HL-60 (cell line): ENCODE measurements at regions not wholly inside any gene's neighbourhood (a gene's known extent, or its start where the extent isn't known, plus 50 kb on each side); places are given as distances from the start of the nearest gene placed in this dataset.

ENCODE experiments used
- DNase-seq, 2 experiments: peaks; one replicate each; pipeline ENCODE4 v3.0.0-alpha.2; 2010 to 2020; ENCODE audit warnings: low read depth in 1 of 2, low spot score in 1 of 2
- H3K27ac ChIP-seq: fragments of 250-450 bp; sonication (Bioruptor Pico); replicated peaks from 2 replicates; pipeline ENCODE4 v1.5.1; 2020; ENCODE audit warnings: mild to moderate bottlenecking, moderate library complexity
- H3K27me3 ChIP-seq: fragments of 250-450 bp; sonication (Bioruptor Pico); 2 replicates; pipeline ENCODE4 v1.5.1; 2021; ENCODE audit warnings: mild to moderate bottlenecking, moderate library complexity; ENCODE audit not compliant: insufficient read depth, poor library complexity, severe bottlenecking
- H3K4me3 ChIP-seq: replicated peaks from 2 replicates; pipeline ENCODE4 v1.5.1; 2011; ENCODE audit warnings: mild to moderate bottlenecking, control low read depth, low read length; ENCODE audit not compliant: insufficient read depth
- GABPA ChIP-seq: IDR thresholded peaks from 2 replicates; pipeline ENCODE4 v1.6.1; 2012; ENCODE audit warnings: low read depth
- POLR2AphosphoS5 ChIP-seq: IDR thresholded peaks from 2 replicates; pipeline ENCODE4 v1.6.1; 2012; ENCODE audit warnings: low read depth
- REST ChIP-seq: IDR thresholded peaks from 2 replicates; pipeline ENCODE4 v1.6.1; 2012; ENCODE audit warnings: low read depth; ENCODE audit not compliant: insufficient replicate concordance
- SPI1 ChIP-seq: IDR thresholded peaks from 2 replicates; pipeline ENCODE4 v1.6.1; 2012; ENCODE audit warnings: low read depth, mild to moderate bottlenecking, borderline replicate concordance
- TF ChIP-seq, protein P1 (sequence below): IDR thresholded peaks from one replicate; pipeline ENCODE4 v1.5.1; 2011; ENCODE audit warnings: low read length, control low read depth, inconsistent platforms; ENCODE audit not compliant: insufficient read depth

DNA sequence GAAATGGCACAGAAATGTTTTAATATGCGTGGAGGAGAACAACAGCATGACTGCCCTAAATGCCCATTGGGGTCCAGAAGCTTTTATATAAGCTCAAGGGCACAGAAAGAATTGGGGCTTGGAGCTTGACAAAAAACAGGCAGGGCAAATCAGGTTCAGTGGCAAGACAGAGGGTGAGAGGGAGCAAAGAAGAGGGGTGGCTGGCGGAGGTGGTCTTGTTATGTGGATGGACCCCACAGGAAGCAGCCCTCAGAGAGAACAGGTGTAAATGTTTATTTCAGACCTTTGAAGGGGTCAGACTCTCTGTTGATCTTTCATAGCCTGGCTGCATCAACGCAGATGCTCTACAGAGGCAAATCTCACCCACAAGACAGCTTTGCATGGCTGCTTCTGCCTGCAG lies 213.1 kb upstream of the B3GAT1 start:
- no peak overlapping the region for H3K4me3 ChIP-seq
- TF ChIP-seq, protein P1, sequence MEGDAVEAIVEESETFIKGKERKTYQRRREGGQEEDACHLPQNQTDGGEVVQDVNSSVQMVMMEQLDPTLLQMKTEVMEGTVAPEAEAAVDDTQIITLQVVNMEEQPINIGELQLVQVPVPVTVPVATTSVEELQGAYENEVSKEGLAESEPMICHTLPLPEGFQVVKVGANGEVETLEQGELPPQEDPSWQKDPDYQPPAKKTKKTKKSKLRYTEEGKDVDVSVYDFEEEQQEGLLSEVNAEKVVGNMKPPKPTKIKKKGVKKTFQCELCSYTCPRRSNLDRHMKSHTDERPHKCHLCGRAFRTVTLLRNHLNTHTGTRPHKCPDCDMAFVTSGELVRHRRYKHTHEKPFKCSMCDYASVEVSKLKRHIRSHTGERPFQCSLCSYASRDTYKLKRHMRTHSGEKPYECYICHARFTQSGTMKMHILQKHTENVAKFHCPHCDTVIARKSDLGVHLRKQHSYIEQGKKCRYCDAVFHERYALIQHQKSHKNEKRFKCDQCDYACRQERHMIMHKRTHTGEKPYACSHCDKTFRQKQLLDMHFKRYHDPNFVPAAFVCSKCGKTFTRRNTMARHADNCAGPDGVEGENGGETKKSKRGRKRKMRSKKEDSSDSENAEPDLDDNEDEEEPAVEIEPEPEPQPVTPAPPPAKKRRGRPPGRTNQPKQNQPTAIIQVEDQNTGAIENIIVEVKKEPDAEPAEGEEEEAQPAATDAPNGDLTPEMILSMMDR, result no peak
- TF ChIP-seq POLR2AphosphoS5 (no peak), REST (no peak), SPI1 (no peak), GABPA (no peak)
- H3K27me3 ChIP-seq, result no peaks in the 10 kb centered on the region
- no peak overlapping the region for H3K27ac ChIP-seq
- no peak for DNase-seq

GRCh38 chr11:134624166-134624920 lies 212.3 kb upstream of the B3GAT1 start:
- TF ChIP-seq, protein P1, result no peak
- TF ChIP-seq SPI1 (no peak), POLR2AphosphoS5 (no peak), REST (no peak), GABPA (no peak)
- Histone ChIP-seq H3K27me3 (no peaks in the 10 kb centered on the region), H3K4me3 (no peak overlapping the region), H3K27ac (no peak overlapping the region)
- no peak for DNase-seq

DNA sequence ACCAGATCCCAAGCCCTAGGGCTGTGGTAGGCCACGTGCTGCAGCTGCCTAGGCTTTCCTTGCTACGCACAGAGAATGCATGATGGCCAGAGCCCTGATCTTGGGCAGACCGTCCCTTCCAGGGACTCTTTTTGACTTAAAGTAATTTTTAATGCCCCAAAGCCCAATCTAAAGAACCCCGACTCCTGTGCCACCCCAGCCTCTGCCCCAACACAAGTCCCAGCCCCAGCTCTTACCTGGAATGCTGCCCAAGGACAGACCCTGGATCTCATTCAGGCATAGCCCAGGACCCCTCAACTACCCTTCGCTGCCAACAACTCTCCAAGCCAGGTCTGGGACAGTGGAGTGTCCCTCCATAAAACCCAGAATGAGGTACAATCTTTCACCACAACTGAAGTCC lies 211.7 kb upstream of the B3GAT1 start:
- DNase-seq, result no peak
- TF ChIP-seq POLR2AphosphoS5 (no peak), SPI1 (no peak), REST (no peak), GABPA (no peak)
- TF ChIP-seq, protein P1, result no peak
- H3K27me3 ChIP-seq, result no peaks in the 10 kb centered on the region

More for the DNA sequence above, 211.7 kb upstream of the B3GAT1 start:
- Histone ChIP-seq H3K4me3 (no peak overlapping the region), H3K27ac (no peak overlapping the region)
